ENCODE measurements at regions not wholly inside any gene's neighbourhood (a gene's known extent, or its start where the extent isn't known, plus 50 kb on each side); places are given as distances from the start of the nearest gene placed in this dataset.

- Histone ChIP-seq H3K27ac (no peak overlapping the region), H3K9me3 (no peaks in the 10 kb centered on the region), H3K36me3 (no peaks in the 10 kb centered on the region), H3K9ac (no peak overlapping the region), H3K4me1 (peaks cover 17% of the 10 kb centered on the region), H3K27me3 (no peaks in the 10 kb centered on the region), H3K4me2 (peak overlapping the region; percentile 33), H3K4me3 (no peak overlapping the region), H4K20me1 (no peaks in the 10 kb centered on the region)
- no peak for TF ChIP-seq Cebpa-rat (IDR thresholded peaks at IDR 0.05)
Observed at GRCh38 chr2:41241325-41242000, 789.6 kb upstream of the SLC8A1 start.

- Histone ChIP-seq H3K4me1 (peaks cover 17% of the 10 kb centered on the region), H3K27ac (no peak overlapping the region), H4K20me1 (no peaks in the 10 kb centered on the region), H3K36me3 (no peaks in the 10 kb centered on the region), H3K9ac (no peak overlapping the region), H3K9me3 (no peaks in the 10 kb centered on the region), H3K4me3 (no peak overlapping the region), H3K27me3 (no peaks in the 10 kb centered on the region), H3K4me2 (peak overlapping the region; percentile 33)
- TF ChIP-seq Cebpa-rat (IDR thresholded peaks at IDR 0.05), result no peak
Observed at GRCh38 chr2:41242001-41242331, 790.1 kb upstream of the SLC8A1 start.

- H3K4me3 ChIP-seq, result no peak overlapping the region
- no peak; the same call in 1 of the 2 replicates for TF ChIP-seq Cebpa-rat (IDR thresholded peaks at IDR 0.05)
- no peak overlapping the region for H3K4me2 ChIP-seq
- no peak overlapping the region for H3K9ac ChIP-seq
- no peaks in the 10 kb centered on the region for H3K4me1 ChIP-seq
- H3K27me3 ChIP-seq, result no peaks in the 10 kb centered on the region
- no peaks in the 10 kb centered on the region for H3K36me3 ChIP-seq
- H3K9me3 ChIP-seq, result no peaks in the 10 kb centered on the region
- no peaks in the 10 kb centered on the region for H4K20me1 ChIP-seq
- H3K27ac ChIP-seq, result no peak overlapping the region
Observed at GRCh38 chr2:41267929-41268659, 779.7 kb upstream of the PKDCC start.

GRCh38 chr2:41283079-41283775 is 764.6 kb upstream of the PKDCC start:
- Histone ChIP-seq H3K9ac (no peak overlapping the region), H3K27ac (no peak overlapping the region), H4K20me1 (no peaks in the 10 kb centered on the region), H3K9me3 (no peaks in the 10 kb centered on the region), H3K27me3 (no peaks in the 10 kb centered on the region), H3K36me3 (no peaks in the 10 kb centered on the region), H3K4me1 (no peaks in the 10 kb centered on the region), H3K4me3 (no peak overlapping the region), H3K4me2 (no peak overlapping the region)
- TF ChIP-seq Cebpa-rat (IDR thresholded peaks at IDR 0.05), result no peak

GRCh38 chr2:41293491-41293890 is 754.3 kb upstream of the PKDCC start:
- no peak overlapping the region for H3K9ac ChIP-seq
- no peak overlapping the region for H3K4me3 ChIP-seq
- H3K27ac ChIP-seq, result no peak overlapping the region
- H3K27me3 ChIP-seq, result no peaks in the 10 kb centered on the region
- H3K36me3 ChIP-seq, result no peaks in the 10 kb centered on the region
- no peaks in the 10 kb centered on the region for H3K9me3 ChIP-seq
- H4K20me1 ChIP-seq, result no peaks in the 10 kb centered on the region
- no peak overlapping the region for H3K4me2 ChIP-seq
- no peak for TF ChIP-seq Cebpa-rat (IDR thresholded peaks at IDR 0.05)
- no peaks in the 10 kb centered on the region for H3K4me1 ChIP-seq

- no peak overlapping the region for H3K9ac ChIP-seq
- TF ChIP-seq Cebpa-rat (IDR thresholded peaks at IDR 0.05), result no peak
- no peaks in the 10 kb centered on the region for H4K20me1 ChIP-seq
- no peaks in the 10 kb centered on the region for H3K27me3 ChIP-seq
- no peak overlapping the region for H3K4me3 ChIP-seq
- no peak overlapping the region for H3K27ac ChIP-seq
- H3K4me2 ChIP-seq, result no peak overlapping the region
- H3K36me3 ChIP-seq, result no peaks in the 10 kb centered on the region
- no peaks in the 10 kb centered on the region for H3K4me1 ChIP-seq
- no peaks in the 10 kb centered on the region for H3K9me3 ChIP-seq
Observed at GRCh38 chr2:41294331-41294730, 753.5 kb upstream of the PKDCC start.

GRCh38 chr2:41313082-41313481 is 734.7 kb upstream of the PKDCC start:
- no peaks in the 10 kb centered on the region for H3K9me3 ChIP-seq
- TF ChIP-seq Cebpa-rat (IDR thresholded peaks at IDR 0.05), result no peak
- no peaks in the 10 kb centered on the region for H3K4me1 ChIP-seq
- no peak overlapping the region for H3K4me2 ChIP-seq
- no peaks in the 10 kb centered on the region for H3K36me3 ChIP-seq
- H4K20me1 ChIP-seq, result no peaks in the 10 kb centered on the region
- H3K27me3 ChIP-seq, result no peaks in the 10 kb centered on the region
- H3K4me3 ChIP-seq, result no peak overlapping the region
- H3K9ac ChIP-seq, result no peak overlapping the region
- no peak overlapping the region for H3K27ac ChIP-seq

- Histone ChIP-seq H3K27me3 (no peaks in the 10 kb centered on the region), H3K36me3 (no peaks in the 10 kb centered on the region), H3K4me3 (no peak overlapping the region), H3K4me1 (no peaks in the 10 kb centered on the region), H3K9me3 (no peaks in the 10 kb centered on the region), H4K20me1 (no peaks in the 10 kb centered on the region), H3K9ac (no peak overlapping the region), H3K4me2 (no peak overlapping the region), H3K27ac (no peak overlapping the region)
- no peak; the same call in 1 of the 2 replicates for TF ChIP-seq Cebpa-rat (IDR thresholded peaks at IDR 0.05)
Observed at GRCh38 chr2:41314511-41315070, 733.2 kb upstream of the PKDCC start.

- Histone ChIP-seq H3K9me3 (no peaks in the 10 kb centered on the region), H4K20me1 (no peaks in the 10 kb centered on the region), H3K27me3 (no peaks in the 10 kb centered on the region), H3K36me3 (no peaks in the 10 kb centered on the region), H3K9ac (no peak overlapping the region), H3K4me3 (no peak overlapping the region), H3K27ac (no peak overlapping the region), H3K4me1 (no peaks in the 10 kb centered on the region), H3K4me2 (no peak overlapping the region)
- no peak for TF ChIP-seq Cebpa-rat (IDR thresholded peaks at IDR 0.05)
Observed at GRCh38 chr2:41319437-41319836, 728.4 kb upstream of the PKDCC start.

GRCh38 chr2:41320491-41320890 is 727.3 kb upstream of the PKDCC start:
- no peaks in the 10 kb centered on the region for H3K36me3 ChIP-seq
- H3K4me1 ChIP-seq, result no peaks in the 10 kb centered on the region
- no peaks in the 10 kb centered on the region for H3K9me3 ChIP-seq
- H3K9ac ChIP-seq, result no peak overlapping the region
- TF ChIP-seq Cebpa-rat (IDR thresholded peaks at IDR 0.05), result no peak
- H3K27me3 ChIP-seq, result no peaks in the 10 kb centered on the region
- no peak overlapping the region for H3K4me3 ChIP-seq
- no peaks in the 10 kb centered on the region for H4K20me1 ChIP-seq
- H3K27ac ChIP-seq, result no peak overlapping the region
- H3K4me2 ChIP-seq, result no peak overlapping the region
